ENCODE measurements at regions not wholly inside any gene's neighbourhood (a gene's known extent, or its start where the extent isn't known, plus 50 kb on each side); places are given as distances from the start of the nearest gene placed in this dataset.

- Histone ChIP-seq H3K27ac (replicated peaks) (no peak overlapping the region), H3K27me3 (ENCODE audit: insufficient read depth, poor library complexity, severe bottlenecking) (peaks cover 4% of the 10 kb centered on the region), H3K4me3 (replicated peaks; ENCODE audit: insufficient read depth, low read length) (no peak overlapping the region)
- no peak for TF ChIP-seq GABPA (IDR thresholded peaks at IDR 0.05; ENCODE audit: low read depth)
- no peak for DNase-seq (ENCODE audit: low read depth in 1 of 2, low spot score in 1 of 2)
Measured at GRCh38 chr1:88274431-88274830, 409.6 kb upstream of the PKN2 start.

- TF ChIP-seq POLR2AphosphoS5 (IDR thresholded peaks at IDR 0.05; ENCODE audit: low read depth) (no peak), SPI1 (IDR thresholded peaks at IDR 0.05; ENCODE audit: borderline replicate concordance, low read depth) (no peak), CTCF (IDR thresholded peaks at IDR 0.05; ENCODE audit: insufficient read depth, low read length) (no peak), GABPA (IDR thresholded peaks at IDR 0.05; ENCODE audit: low read depth) (no peak), REST (IDR thresholded peaks at IDR 0.05; ENCODE audit: insufficient replicate concordance, low read depth) (no peak)
- no peak for DNase-seq (ENCODE audit: low read depth in 1 of 2, low spot score in 1 of 2)
- Histone ChIP-seq H3K27me3 (ENCODE audit: insufficient read depth, poor library complexity, severe bottlenecking) (peaks cover 4% of the 10 kb centered on the region), H3K4me3 (replicated peaks; ENCODE audit: insufficient read depth, low read length) (no peak overlapping the region), H3K27ac (replicated peaks) (no peak overlapping the region)
Measured at GRCh38 chr1:88275259-88275862, 408.7 kb upstream of the PKN2 start.

GRCh38 chr1:88276163-88276562 lies 407.9 kb upstream of the PKN2 start:
- H3K27me3 ChIP-seq (ENCODE audit: insufficient read depth, poor library complexity, severe bottlenecking), result peaks cover 2% of the 10 kb centered on the region
- no peak for DNase-seq (ENCODE audit: low read depth in 1 of 2, low spot score in 1 of 2)
- H3K27ac ChIP-seq (replicated peaks), result no peak overlapping the region
- TF ChIP-seq POLR2AphosphoS5 (IDR thresholded peaks at IDR 0.05; ENCODE audit: low read depth), result no peak
- TF ChIP-seq GABPA (IDR thresholded peaks at IDR 0.05; ENCODE audit: low read depth), result no peak
- TF ChIP-seq CTCF (IDR thresholded peaks at IDR 0.05; ENCODE audit: insufficient read depth, low read length), result no peak
- TF ChIP-seq SPI1 (IDR thresholded peaks at IDR 0.05; ENCODE audit: borderline replicate concordance, low read depth), result no peak
- no peak overlapping the region for H3K4me3 ChIP-seq (replicated peaks; ENCODE audit: insufficient read depth, low read length)

- TF ChIP-seq GABPA (IDR thresholded peaks at IDR 0.05; ENCODE audit: low read depth) (no peak), CTCF (IDR thresholded peaks at IDR 0.05; ENCODE audit: insufficient read depth, low read length) (no peak), SPI1 (IDR thresholded peaks at IDR 0.05; ENCODE audit: borderline replicate concordance, low read depth) (no peak), POLR2AphosphoS5 (IDR thresholded peaks at IDR 0.05; ENCODE audit: low read depth) (no peak), REST (IDR thresholded peaks at IDR 0.05; ENCODE audit: insufficient replicate concordance, low read depth) (no peak)
- no peak for DNase-seq (ENCODE audit: low read depth in 1 of 2, low spot score in 1 of 2)
- H3K27ac ChIP-seq (replicated peaks), result no peak overlapping the region
- H3K4me3 ChIP-seq (replicated peaks; ENCODE audit: insufficient read depth, low read length), result no peak overlapping the region
- H3K27me3 ChIP-seq (ENCODE audit: insufficient read depth, poor library complexity, severe bottlenecking), result no peaks in the 10 kb centered on the region
Measured at GRCh38 chr1:88284066-88284465, 400.0 kb upstream of the PKN2 start.

Data from HL-60 (cell line).